HUDEP-2 (cell line): ENCODE measurements at regions not wholly inside any gene's neighbourhood (a gene's known extent, or its start where the extent isn't known, plus 50 kb on each side); places are given as distances from the start of the nearest gene placed in this dataset.
A peak's percentile ranks its signal among the peaks of the same experiment; 100 is the strongest.

Experiments
- DNase-seq, 76 experiments: peaks; one replicate each; lab custom pipeline; 2025; ENCODE audit not compliant: unreplicated experiment in 76 of 76; lab: John Stamatoyannopoulos, UW

DNA sequence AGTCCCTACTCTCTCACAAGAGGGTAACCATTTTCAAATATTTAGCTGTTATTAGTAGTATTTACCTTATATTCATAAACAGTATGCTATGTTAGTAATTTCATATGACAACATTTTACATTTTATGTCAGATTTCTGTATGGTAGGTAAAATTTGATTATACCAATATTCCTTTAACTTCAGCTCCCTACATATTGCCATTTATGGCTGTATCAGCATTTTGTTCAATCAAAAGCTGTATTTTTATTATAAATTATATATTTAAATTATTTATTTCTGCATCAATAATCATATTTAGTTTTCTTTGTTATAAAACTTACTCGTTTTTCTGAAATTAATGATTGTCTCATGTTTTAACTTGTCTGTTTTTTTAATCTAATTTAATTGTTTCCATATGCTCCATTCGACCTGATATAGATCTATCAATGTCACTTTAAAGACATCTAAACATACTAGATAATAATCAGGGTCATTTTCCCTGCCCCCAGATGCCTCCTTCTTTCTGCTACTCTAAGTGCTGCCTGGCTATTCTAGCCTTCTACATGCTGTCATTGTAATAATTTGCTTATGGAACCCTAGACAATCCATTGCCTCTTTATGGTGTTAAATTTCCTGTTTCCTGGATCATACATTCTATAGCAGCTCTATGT is 1976.7 kb upstream of the ADGRL3 start:
- DNase-seq: no peak

- peak in 1 of 76 experiments; percentile 0 for DNase-seq
These were observed 1961.9 kb upstream of the ADGRL3 start for GRCh38 chr4:59238212-59238611.

DNA sequence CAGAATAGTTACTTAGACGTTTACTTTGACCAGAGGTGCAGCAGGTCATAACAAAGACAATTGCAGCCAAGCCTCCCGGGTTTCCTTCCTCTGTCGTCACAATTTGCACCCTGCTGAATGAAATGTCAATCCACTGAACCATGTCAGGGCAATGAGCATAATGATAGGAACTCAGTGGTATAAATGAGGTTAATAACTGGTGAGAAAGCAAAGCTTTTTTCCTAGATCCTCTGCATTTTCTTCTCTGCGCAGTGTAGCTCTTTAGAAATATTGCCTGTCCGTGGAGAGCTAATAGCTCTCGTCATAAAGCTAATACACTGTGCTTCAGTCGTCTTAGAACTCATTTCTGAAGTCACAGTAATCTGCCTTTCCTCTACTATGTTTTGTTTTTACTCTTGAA is 1960.1 kb upstream of the ADGRL3 start:
- no peak for DNase-seq

DNA sequence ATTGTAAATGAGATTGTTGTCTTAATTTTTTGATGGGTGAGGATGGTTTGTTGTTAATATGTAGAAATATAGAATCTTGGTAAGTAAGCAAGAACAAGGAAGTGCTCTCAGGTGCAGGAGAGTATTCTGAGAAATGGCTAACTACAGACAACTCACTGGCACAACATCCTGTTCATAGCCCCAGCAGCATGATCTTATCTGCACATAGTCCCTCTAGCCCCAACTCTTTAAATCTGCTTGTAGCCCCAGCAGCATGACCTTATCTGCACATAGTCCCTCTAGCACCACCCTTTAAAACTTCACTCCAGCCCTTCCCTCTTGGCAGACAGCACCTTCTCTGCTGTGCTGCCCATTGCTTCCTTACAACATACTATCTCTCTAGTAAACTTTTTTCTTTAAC is 1957.1 kb upstream of the ADGRL3 start:
- DNase-seq: no peak

GRCh38 chr4:59247032-59247431 is 1953.1 kb upstream of the ADGRL3 start:
- DNase-seq: no peak

GRCh38 chr4:59248313-59248712 is 1951.8 kb upstream of the ADGRL3 start:
- no peak for DNase-seq

- DNase-seq: no peak
These were observed 1951.0 kb upstream of the ADGRL3 start for GRCh38 chr4:59249110-59249509.

GRCh38 chr4:59258002-59258401 is 1942.1 kb upstream of the ADGRL3 start:
- no peak for DNase-seq

DNA sequence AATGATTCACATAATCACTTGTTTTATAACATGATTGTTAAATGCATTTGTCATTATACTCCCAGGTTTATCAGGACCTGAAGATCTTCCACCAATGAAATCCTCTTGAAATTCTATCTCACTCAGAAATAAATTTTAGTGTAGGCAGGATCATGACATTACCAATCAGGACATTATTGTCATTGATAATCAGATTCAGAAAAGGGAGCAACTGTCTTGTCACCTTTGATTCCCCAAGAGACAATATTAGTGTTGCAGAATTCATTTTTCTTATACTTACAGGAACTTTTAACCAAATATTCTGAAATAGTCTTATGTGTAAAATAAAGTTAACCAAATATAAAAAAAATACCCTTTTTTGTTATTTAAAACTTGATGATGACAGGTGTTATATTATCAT is 1892.5 kb upstream of the ADGRL3 start:
- no peak for DNase-seq

- no peak for DNase-seq
These were observed 1885.5 kb upstream of the ADGRL3 start for GRCh38 chr4:59314637-59315036.

DNA sequence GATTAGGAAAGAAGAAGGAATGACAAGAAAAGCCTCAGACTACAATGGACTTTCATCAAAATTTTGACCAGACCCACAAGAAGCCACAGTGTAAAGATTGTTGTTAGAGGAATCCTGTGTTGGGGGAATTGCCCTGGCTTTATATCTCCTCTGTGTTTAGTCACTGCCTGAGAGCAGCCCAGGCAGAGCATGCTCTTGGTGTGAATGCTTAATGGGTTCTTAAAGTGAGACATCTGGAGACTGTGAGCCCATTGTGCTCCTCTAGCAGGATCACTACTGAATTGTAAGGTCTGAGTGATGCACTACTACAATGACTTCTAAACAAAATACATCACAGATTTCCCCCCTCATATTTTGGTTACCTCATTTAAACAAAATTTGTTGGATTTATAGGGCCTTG is 1860.5 kb upstream of the ADGRL3 start:
- DNase-seq: no peak

DNA sequence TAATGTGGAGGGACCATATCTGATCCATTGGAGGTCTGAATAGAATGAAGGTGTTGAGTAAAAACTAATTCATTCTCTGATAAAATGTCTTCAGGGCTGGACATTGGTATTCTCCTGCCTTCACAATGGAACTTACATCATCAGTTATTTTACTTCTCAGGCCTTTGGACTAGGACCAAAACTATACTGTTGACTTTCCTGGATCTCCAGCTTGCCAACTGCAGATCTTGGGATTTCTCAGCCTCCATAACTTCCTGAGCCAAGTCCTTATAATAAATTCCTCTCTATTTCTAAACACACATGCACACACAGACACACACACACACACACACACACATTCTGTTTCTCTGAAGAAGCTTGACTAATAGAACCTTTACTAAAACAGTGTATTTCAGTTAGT is 1858.6 kb upstream of the ADGRL3 start:
- no peak for DNase-seq

- DNase-seq: no peak
These were observed 1851.2 kb upstream of the ADGRL3 start for GRCh38 chr4:59348949-59349348.

DNA sequence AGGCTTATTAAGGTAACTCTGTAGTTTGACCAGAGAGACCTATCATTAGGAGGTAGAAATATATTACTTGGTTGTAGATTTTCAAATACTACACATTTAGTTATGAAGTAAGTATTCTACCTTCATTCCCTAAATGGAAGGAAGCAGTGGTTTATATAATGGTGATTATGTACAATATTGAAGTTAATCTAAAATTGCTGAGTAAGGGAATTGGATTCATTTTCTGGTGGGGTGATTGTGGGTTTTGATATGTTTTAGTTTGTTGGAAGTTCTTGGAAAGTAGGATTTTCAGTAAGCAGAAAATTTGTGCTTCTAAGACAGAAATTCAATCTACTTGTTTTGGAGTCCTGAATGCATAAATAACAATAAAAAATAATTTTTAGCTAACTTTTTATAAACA is 1830.9 kb upstream of the ADGRL3 start:
- no peak for DNase-seq

GRCh38 chr4:59374416-59374815 is 1825.7 kb upstream of the ADGRL3 start:
- DNase-seq: no peak

DNA sequence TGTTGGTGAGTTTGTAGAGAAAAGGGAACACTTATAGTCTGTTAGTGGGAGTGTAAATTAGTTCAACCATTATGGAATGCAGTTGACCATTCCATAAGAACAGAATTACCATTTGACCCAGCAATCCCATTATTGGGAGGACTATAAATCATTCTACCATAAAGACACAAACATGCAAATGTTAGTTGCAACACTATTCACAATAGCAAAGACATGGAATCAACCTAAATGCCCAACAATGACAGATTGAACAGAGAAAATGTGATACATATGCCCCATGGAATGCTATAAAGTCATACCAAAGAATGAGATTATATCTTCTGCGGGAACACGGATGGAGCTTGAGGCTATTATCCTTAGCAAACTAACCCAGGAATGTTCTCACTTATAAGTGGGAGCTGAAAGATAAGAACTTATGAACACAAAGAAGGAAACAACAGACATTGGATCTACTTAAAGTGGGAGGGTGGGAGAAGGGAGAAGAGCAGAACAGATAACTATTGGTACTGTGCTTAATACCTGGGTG is 1819.2 kb upstream of the ADGRL3 start:
- no peak for DNase-seq

GRCh38 chr4:59381591-59381990 is 1818.5 kb upstream of the ADGRL3 start:
- no peak for DNase-seq

DNA sequence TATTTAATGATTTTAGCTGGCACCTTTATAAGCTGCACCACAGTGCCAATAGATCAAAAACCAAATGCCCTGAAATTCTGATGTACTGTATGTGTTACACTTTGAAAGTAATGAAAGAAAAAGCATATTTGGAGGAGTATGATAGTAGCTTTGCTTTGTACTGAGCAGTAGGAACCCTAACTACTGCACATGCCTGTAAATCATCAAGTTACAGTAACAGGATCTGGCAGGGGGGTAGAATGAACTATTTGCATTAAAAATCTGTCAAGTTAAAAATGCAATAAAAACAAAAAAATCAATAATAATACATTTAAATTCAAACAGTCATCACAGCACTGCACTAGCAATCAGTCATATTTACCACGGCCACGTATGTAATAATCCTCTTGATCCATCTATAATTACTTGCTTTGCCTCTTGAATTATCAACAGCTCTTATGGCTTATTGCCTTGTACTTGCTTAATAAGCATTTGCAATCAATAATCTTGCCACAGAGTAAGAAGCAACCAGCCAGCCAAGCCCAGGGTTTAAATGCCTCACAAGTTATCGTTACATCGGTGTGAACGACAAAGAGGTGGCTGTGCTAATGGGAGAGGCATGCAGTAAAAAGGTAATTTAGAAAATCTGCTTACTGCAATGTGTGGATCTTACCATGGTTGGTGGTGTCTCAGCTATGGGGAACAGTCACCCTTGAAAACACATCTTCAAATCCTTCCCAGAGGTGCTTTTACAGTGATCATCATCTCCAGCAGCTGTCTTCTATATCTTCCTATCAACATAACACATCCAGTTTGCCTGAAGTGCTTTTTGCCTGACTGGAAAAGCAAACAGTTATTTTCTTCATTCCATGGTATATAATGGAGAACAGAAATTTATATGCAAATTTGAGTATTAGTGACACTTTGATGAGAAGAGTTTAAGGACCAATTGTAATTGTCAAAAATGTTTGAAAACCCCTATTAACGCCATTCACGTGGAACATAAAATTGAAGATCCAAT is 1812.1 kb upstream of the ADGRL3 start:
- DNase-seq: no peak

GRCh38 chr4:59393780-59394179 is 1806.3 kb upstream of the ADGRL3 start:
- DNase-seq: no peak

DNA sequence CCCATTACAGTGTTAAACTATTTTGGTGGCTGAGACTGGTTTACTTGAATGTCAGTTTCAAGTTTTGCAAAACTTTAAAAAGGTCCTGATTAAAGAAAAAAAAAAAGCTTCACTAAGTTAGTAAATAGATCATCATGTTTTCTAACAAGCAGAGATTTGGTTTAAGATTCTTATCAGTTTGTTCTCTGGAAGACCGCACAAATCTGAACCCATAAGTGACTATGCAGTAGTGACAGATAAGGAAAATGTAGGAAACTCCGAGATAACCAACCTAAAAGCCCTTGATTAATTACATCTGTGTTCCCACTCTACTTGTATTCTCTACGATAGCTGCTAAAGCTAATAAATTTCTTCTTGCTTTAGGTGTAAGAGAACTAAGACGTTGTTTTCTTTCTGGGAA is 1799.8 kb upstream of the ADGRL3 start:
- DNase-seq: no peak

- DNase-seq: no peak
These were observed 1790.5 kb upstream of the ADGRL3 start for GRCh38 chr4:59409647-59410046.

- DNase-seq: no peak
These were observed 1787.4 kb upstream of the ADGRL3 start for GRCh38 chr4:59412739-59413138.
